ENCODE measurements at regions not wholly inside any gene's neighbourhood (a gene's known extent, or its start where the extent isn't known, plus 50 kb on each side); places are given as distances from the start of the nearest gene placed in this dataset.

DNA sequence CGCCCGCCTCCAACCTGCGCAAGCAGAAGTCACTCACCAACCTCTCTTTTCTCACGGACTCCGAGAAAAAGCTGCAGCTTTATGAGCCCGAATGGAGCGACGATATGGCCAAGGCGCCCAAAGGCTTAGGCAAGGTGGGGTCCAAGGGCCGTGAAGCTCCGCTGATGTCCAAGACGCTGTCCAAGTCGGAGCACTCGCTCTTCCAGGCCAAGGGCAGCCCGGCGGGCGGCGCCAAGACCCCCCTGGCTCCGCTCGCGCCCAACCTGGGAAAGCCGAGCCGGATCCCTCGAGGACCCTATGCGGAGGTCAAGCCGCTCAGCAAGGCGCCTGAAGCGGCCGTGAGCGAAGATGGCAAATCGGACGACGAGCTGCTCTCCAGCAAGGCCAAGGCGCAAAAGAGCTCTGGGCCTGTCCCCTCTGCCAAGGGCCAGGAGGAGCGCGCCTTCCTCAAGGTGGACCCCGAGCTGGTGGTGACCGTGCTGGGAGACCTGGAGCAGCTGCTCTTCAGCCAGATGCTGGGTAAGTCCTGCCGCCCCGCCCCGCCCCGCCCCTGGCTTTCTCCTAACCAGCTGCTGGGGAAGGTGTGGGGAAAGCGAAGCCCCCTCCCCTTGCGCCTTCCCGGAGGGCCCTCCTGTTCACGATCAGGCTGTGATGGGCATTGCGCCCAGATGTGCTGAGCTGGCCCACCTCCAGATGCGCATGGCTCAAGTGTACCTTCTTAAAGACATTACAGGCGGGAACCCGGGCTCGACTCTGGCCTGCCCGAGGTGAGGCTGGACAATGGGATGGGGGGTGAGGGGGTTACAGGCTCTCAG, 110.2 kb downstream of the NAV1 start:
- Histone ChIP-seq H3K4me1 (peaks cover 4 to 79% (median 60%) of the 10 kb centered on the region in 12 donors), H3K27ac (peak overlapping the region in 11 of 12 donors; percentile 63 to 94 (median 81)), H3K4me3 (peak overlapping the region; percentile 36 to 93 (median 68)), H3K36me3 (peaks cover 0 to 8% (median 0%) of the 10 kb centered on the region in 9 donors), H3K9me3 (no peaks in the 10 kb centered on the region), H3K27me3 (no peaks in the 10 kb centered on the region)
- ATAC-seq (peak in 2 of 4 donors; percentile 3 to 13), DNase-seq (peak in 3 of 5 donors; percentile 23 to 50 (median 35))
- WGBS, 4 donors, result 22 to 31% (median 28%) methylated on average over 19 to 52 of the region's 52 CpGs
- TF ChIP-seq, protein P1, sequence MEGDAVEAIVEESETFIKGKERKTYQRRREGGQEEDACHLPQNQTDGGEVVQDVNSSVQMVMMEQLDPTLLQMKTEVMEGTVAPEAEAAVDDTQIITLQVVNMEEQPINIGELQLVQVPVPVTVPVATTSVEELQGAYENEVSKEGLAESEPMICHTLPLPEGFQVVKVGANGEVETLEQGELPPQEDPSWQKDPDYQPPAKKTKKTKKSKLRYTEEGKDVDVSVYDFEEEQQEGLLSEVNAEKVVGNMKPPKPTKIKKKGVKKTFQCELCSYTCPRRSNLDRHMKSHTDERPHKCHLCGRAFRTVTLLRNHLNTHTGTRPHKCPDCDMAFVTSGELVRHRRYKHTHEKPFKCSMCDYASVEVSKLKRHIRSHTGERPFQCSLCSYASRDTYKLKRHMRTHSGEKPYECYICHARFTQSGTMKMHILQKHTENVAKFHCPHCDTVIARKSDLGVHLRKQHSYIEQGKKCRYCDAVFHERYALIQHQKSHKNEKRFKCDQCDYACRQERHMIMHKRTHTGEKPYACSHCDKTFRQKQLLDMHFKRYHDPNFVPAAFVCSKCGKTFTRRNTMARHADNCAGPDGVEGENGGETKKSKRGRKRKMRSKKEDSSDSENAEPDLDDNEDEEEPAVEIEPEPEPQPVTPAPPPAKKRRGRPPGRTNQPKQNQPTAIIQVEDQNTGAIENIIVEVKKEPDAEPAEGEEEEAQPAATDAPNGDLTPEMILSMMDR (IDR thresholded peaks at IDR 0.05), result no peak
- TF ChIP-seq POLR2A (IDR thresholded peaks at IDR 0.05), result no peak
- intact Hi-C loops (cut with DNase I), result loop anchor here in 5 of 10 donors (2.0 to 10.0 kb wide), 8 partner anchors 43 to 146 kb away; no protein-coding TSS in a partner anchor

DNA sequence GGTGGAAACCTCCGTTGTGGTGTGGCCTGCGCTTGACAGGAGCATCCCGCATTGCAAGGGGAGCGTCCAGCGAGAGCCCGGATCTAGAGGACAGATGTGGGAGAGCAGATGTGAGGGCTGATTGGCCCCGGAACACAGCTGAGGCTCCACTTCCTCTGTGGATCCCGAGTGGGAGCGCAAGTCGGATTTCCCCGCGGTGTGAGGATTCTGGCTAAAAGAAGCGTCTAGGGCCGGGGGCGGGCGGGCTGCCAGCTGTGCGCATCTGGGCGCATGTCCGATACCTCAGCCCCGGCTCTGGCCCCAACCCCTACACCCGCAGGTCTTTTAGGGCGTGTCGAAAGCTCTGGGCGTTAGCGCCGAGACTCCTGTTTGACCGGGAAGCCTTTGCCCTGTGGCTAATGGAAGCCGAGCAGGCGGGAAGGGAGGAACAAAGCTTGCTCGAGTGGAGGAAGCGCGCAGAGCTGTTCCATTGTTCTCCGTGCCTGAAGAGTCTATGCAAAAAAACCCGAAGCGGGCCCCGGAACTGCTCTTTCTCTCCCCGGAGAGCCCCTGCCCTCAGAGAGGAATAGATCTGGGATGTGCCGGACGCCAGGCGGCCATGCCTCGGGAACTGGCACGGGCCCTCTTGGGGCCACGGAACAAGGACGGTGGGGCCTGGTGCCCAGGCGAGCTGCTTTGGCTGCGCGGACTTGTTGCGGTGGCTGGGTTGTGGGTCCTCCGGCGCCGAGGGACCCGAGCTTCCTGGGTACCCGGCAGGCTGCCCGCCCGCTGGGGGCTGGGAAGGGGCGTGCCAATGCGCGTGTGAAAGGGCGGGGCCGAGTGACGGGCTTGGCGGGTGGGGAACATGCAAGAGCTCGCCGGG, 111.1 kb downstream of the NAV1 start:
- Histone ChIP-seq H3K27me3 (no peaks in the 10 kb centered on the region), H3K4me3 (peak overlapping the region; percentile 36 to 93 (median 68)), H3K27ac (peak overlapping the region; percentile 18 to 94 (median 80)), H3K4me1 (peaks cover 4 to 86% (median 63%) of the 10 kb centered on the region in 12 donors), H3K9me3 (no peaks in the 10 kb centered on the region), H3K36me3 (peaks cover 0 to 5% (median 0%) of the 10 kb centered on the region in 9 donors)
- intact Hi-C loops (cut with DNase I), result loop anchor here (2.0 to 10.0 kb wide), 11 partner anchors 42 to 145 kb away; no protein-coding TSS in a partner anchor
- DNase-seq (peak; percentile 82 to 93 (median 87)), ATAC-seq (peak; percentile 47 to 74 (median 70))
- 9 to 36% (median 10%) methylated on average over 44 to 64 of the region's 64 CpGs for WGBS, 4 donors
- TF ChIP-seq POLR2A (IDR thresholded peaks at IDR 0.05), result peak in 1 of 2 donors; percentile 18
- TF ChIP-seq, protein P1 (IDR thresholded peaks at IDR 0.05), result peak in 1 of 12 donors; percentile 17

DNA sequence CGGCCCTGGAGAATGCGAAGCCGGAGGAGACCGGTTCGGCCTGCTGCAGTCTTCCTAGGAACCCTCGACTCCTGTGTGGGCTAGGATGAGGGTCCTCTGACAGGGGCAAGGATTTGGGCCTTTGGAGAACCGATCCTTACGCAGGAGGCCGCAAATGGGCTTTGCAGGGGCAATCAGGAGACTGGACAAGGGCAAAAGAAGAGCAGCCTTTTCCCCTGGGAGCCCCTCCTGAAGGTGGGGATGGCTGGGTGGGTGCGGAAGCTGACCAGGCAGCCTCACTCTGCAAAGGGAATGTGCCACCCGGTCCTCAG, 111.7 kb downstream of the NAV1 start:
- H3K4me3 ChIP-seq, result peak overlapping the region; percentile 36 to 93 (median 68)
- DNase-seq, result no peak
- WGBS, 4 donors, result 29 to 56% (median 39%) methylated on average over 5 to 11 of the region's 11 CpGs
- peaks cover 4 to 91% (median 67%) of the 10 kb centered on the region in 12 donors for H3K4me1 ChIP-seq
- peak overlapping the region in 10 of 12 donors; percentile 63 to 94 (median 82) for H3K27ac ChIP-seq
- ATAC-seq, result no peak
- H3K9me3 ChIP-seq, result no peaks in the 10 kb centered on the region
- peaks cover 0 to 5% (median 0%) of the 10 kb centered on the region in 9 donors for H3K36me3 ChIP-seq
- no peak for TF ChIP-seq POLR2A (IDR thresholded peaks at IDR 0.05)
- TF ChIP-seq, protein P1 (IDR thresholded peaks at IDR 0.05), result no peak
- H3K27me3 ChIP-seq, result no peaks in the 10 kb centered on the region
- intact Hi-C loops (cut with DNase I), result loop anchor here in 7 of 10 donors (2.0 to 5.0 kb wide), 4 partner anchors 42 to 52 kb away; no protein-coding TSS in a partner anchor
